GM12878 (cell line): ENCODE measurements at regions not wholly inside any gene's neighbourhood (a gene's known extent, or its start where the extent isn't known, plus 50 kb on each side); places are given as distances from the start of the nearest gene placed in this dataset.

ENCODE experiments used
- ATAC-seq: fragments of 200-7000 bp; cut with Tn5 transposase; 3 replicates; pipeline ENCODE4 v1.9.1; 2020; ENCODE audit warnings: mild to moderate bottlenecking, moderate library complexity
- BruUV-seq: library from RNA; stranded (reverse); fragments of 400-500 nt; replicated peaks from 2 replicates; lab custom pipeline; 2021; lab: Mats Ljungman, UMichigan
- CTCF ChIA-PET: fragments of 300-600 bp; sonication (Branson Sonifier 250); formaldehyde crosslinking; extraction: SDS; loops from one replicate; lab custom pipeline; 2021; ENCODE audit warnings: inconsistent platforms; lab: Yijun Ruan, JAX
- POLR2A ChIA-PET: fragments of 350-600 bp; formaldehyde crosslinking; extraction: SDS; loops from one replicate; lab custom pipeline; 2021; ENCODE audit warnings: inconsistent platforms; lab: Charles Lee
- RAD21 ChIA-PET: fragments of 300-600 bp; sonication (Branson Sonifier 250); formaldehyde crosslinking; loops from one replicate; lab custom pipeline; 2023; ENCODE audit warnings: antibody characterized with exemption; ENCODE audit not compliant: unreplicated experiment; lab: Charles Lee
- SMC1A ChIA-PET: fragments of 300-600 bp; sonication (Branson Sonifier 250); formaldehyde crosslinking; loops from one replicate; lab custom pipeline; 2023; ENCODE audit not compliant: unreplicated experiment, uncharacterized antibody; lab: Charles Lee
- DNase-seq: peaks from one replicate; pipeline ENCODE4 v3.0.0-alpha.2; 2011; ENCODE audit warnings: low read depth, low spot score
- FAIRE-seq: peaks from 3 replicates; lab custom pipeline; 2011; peaks lifted over from hg19 to GRCh38; lab: Jason Lieb, UNC
- H2AFZ ChIP-seq: 2 replicates; pipeline ENCODE4 v1.6.0; 2011; ENCODE audit warnings: low read depth, low read length, control low read depth; ENCODE audit not compliant: control insufficient read depth
- H3K27ac ChIP-seq: 2 replicates; pipeline ENCODE4 v1.5.1; 2011; ENCODE audit warnings: control low read depth; ENCODE audit not compliant: control insufficient read depth, insufficient read depth
- H3K27me3 ChIP-seq, 2 experiments: replicated peaks in 1 of 2; 2 replicates each; pipeline versions ENCODE4 v1.6.0 to v1.6.1; 2011; ENCODE audit warnings: low read length in 1 of 2; ENCODE audit not compliant: control insufficient read depth in 2 of 2, insufficient read depth in 2 of 2
- H3K36me3 ChIP-seq, 2 experiments: 2 replicates each; pipeline ENCODE4 v1.5.1; 2011; ENCODE audit warnings: low read length in 1 of 2; ENCODE audit not compliant: control insufficient read depth in 2 of 2, insufficient read depth in 2 of 2
- H3K4me1 ChIP-seq: 2 replicates; pipeline ENCODE4 v1.6.1; 2011; ENCODE audit warnings: mild to moderate bottlenecking, low read length, moderate library complexity, mixed read lengths; ENCODE audit not compliant: control insufficient read depth, insufficient read depth
- H3K4me2 ChIP-seq: 2 replicates; pipeline ENCODE4 v1.6.0; 2011; ENCODE audit warnings: control low read depth; ENCODE audit not compliant: control insufficient read depth, insufficient read depth
- H3K4me3 ChIP-seq: fragments of 200-600 bp; sonication (generic); 2 replicates; pipeline ENCODE4 v1.5.1; 2016
- H3K79me2 ChIP-seq: 2 replicates; pipeline ENCODE4 v1.6.0; 2011; ENCODE audit warnings: low read length; ENCODE audit not compliant: control insufficient read depth, insufficient read depth
- H3K9ac ChIP-seq: 2 replicates; pipeline ENCODE4 v1.8.0; 2011; ENCODE audit warnings: low read length, control low read depth, mixed read lengths; ENCODE audit not compliant: control insufficient read depth, insufficient read depth
- H3K9me3 ChIP-seq: replicated peaks from 3 replicates; pipeline ENCODE4 v1.5.1; 2011; ENCODE audit warnings: mild to moderate bottlenecking, low read length; ENCODE audit not compliant: control insufficient read depth, insufficient read depth
- H4K20me1 ChIP-seq: 2 replicates; pipeline ENCODE4 v1.6.0; 2011; ENCODE audit not compliant: control insufficient read depth, insufficient read depth
- CBX3 ChIP-seq: fragments of 200-600 bp; sonication (generic); IDR thresholded peaks from 2 replicates; pipeline ENCODE4 v1.6.1; 2016; ENCODE audit warnings: low read depth, borderline replicate concordance
- IKZF2 ChIP-seq, 2 experiments: fragments of 450-650 bp; IDR thresholded peaks; 2 replicates each; pipeline ENCODE4 v1.6.1; 2017; ENCODE audit warnings: mild to moderate bottlenecking in 2 of 2, moderate library complexity in 2 of 2
- JUNB ChIP-seq: IDR thresholded peaks from 2 replicates; pipeline ENCODE4 v1.6.1; 2016; ENCODE audit warnings: antibody characterized with exemption, mild to moderate bottlenecking
- NFIC ChIP-seq: IDR thresholded peaks from 2 replicates; pipeline ENCODE4 v1.6.1; 2012; ENCODE audit warnings: low read depth, mild to moderate bottlenecking, inconsistent platforms, low read length, moderate library complexity
- SREBF2 ChIP-seq: IDR thresholded peaks from 2 replicates; pipeline ENCODE4 v1.6.1; 2012; ENCODE audit warnings: mild to moderate bottlenecking, low read length
- WGBS: methylation state at CpG from one replicate; pipeline ENCODE4 v1.1.6; 2016; ENCODE audit warnings: low lambda C conversion rate; ENCODE audit not compliant: insufficient replicate concordance, insufficient coverage; ENCODE audit errors: missing lambda C conversion rate; 5-methylcytosine and 5-hydroxymethylcytosine counted together
- in situ Hi-C: fragments of 300-500 bp; cut with MboI; formaldehyde crosslinking; loops from 9 replicates; pipeline ENCODE4 v1.14.3; 2018; ENCODE audit warnings: mixed read lengths
- intact Hi-C: fragments of 100-400 bp; cut with micrococcal nuclease; formaldehyde crosslinking; loops from one replicate; pipeline ENCODE4 v1.14.2; 2022; ENCODE audit not compliant: unreplicated experiment
- TF ChIP-seq, protein P1 (sequence below): IDR thresholded peaks from 2 replicates; pipeline ENCODE4 v1.6.1; 2011; ENCODE audit warnings: low read depth, mild to moderate bottlenecking, low read length, moderate library complexity, borderline replicate concordance; ENCODE audit errors: extremely low read depth
- TF ChIP-seq, protein P2 (sequence below): fragments of 450-650 bp; IDR thresholded peaks from 2 replicates; pipeline ENCODE4 v1.6.1; 2017; ENCODE audit warnings: antibody characterized with exemption, mild to moderate bottlenecking, moderate library complexity
- TF ChIP-seq, protein P3 (sequence below): fragments of 450-650 bp; IDR thresholded peaks from 2 replicates; pipeline ENCODE4 v1.6.1; 2017; ENCODE audit warnings: mild to moderate bottlenecking, low read depth, inconsistent platforms; ENCODE audit not compliant: poor library complexity, severe bottlenecking

DNA sequence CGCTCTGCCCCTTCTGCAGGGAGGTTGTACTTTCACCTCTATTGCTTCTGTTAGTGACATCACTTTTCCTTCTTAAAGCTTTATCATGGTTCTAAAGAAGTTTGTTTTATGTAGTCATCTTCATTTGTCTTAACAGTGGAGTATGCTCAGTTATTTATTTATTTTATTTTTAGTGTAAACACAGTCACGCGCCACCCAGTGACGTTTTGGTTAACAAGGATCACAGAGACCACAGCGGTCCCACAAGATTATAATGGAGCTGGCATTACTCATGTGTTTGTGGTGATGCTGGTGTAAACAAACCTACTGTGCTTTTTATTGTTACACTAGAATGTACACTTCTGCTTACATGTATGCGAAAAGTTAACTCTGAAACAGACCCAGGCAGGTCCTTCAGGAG lies 89.9 kb downstream of the SOX11 start:
- TF ChIP-seq CBX3: no peak
- no peak for TF ChIP-seq SREBF2
- TF ChIP-seq, all 136 proteins: peak for 0
- ATAC-seq: no peak
- in situ Hi-C loops (no loop called here), intact Hi-C loops (no loop called here)
- DNase-seq: no peak
- no peaks in the 10 kb centered on the region for H3K4me1 ChIP-seq
- no TSS peak for BruUV-seq
- no peak overlapping the region for H3K9ac ChIP-seq
- FAIRE-seq: no peak
- RAD21 ChIA-PET: no interaction called here
- H3K4me2 ChIP-seq: no peak overlapping the region
- no peak overlapping the region for H3K27ac ChIP-seq
- no peaks in the 10 kb centered on the region for H3K79me2 ChIP-seq
- H2AFZ ChIP-seq: no peak overlapping the region
- WGBS: 48% methylated on average over 6 of the region's 6 CpGs
- POLR2A ChIA-PET: no interaction called here
- no peak overlapping the region for H3K4me3 ChIP-seq
- H3K36me3 ChIP-seq: no peaks in the 10 kb centered on the region
- H3K9me3 ChIP-seq: no peaks in the 10 kb centered on the region
- H4K20me1 ChIP-seq: no peaks in the 10 kb centered on the region
- no peaks in the 10 kb centered on the region for H3K27me3 ChIP-seq
- SMC1A ChIA-PET: no interaction called here
- CTCF ChIA-PET: no interaction called here

DNA sequence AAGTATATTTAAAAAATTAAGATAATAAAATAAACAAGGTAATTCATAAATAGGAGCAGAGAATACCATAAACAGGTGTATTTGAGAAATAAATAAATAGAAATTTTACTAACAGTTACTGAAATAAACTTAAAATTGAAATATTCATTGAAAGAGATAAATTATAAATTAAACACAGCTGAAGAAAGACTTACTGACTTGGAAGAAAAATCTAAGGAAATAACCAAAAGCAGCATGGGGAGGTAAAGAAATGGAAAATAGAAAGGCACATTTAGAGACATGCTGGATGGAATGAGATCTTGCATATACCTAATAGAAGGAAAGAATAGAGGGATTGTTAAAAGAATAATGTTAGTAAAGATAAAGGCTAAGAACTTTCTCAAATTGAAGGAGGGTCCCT lies 96.3 kb downstream of the SOX11 start:
- RAD21 ChIA-PET: no interaction called here
- SMC1A ChIA-PET: no interaction called here
- Histone ChIP-seq H3K36me3 (no peaks in the 10 kb centered on the region), H4K20me1 (no peaks in the 10 kb centered on the region), H3K27me3 (no peaks in the 10 kb centered on the region), H2AFZ (no peak overlapping the region), H3K79me2 (no peaks in the 10 kb centered on the region), H3K27ac (no peak overlapping the region), H3K4me3 (no peak overlapping the region), H3K9ac (no peak overlapping the region), H3K4me1 (no peaks in the 10 kb centered on the region), H3K4me2 (no peak overlapping the region), H3K9me3 (no peaks in the 10 kb centered on the region; the same call in 2 of the 3 replicates)
- DNase-seq: no peak
- FAIRE-seq: no peak
- intact Hi-C loops: no loop called here
- no peak for TF ChIP-seq IKZF2 (IDR thresholded peaks at IDR 0.05)
- TF ChIP-seq, protein P1, sequence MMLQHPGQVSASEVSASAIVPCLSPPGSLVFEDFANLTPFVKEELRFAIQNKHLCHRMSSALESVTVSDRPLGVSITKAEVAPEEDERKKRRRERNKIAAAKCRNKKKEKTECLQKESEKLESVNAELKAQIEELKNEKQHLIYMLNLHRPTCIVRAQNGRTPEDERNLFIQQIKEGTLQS: no peak
- no peak for TF ChIP-seq JUNB
- TF ChIP-seq, protein P2, sequence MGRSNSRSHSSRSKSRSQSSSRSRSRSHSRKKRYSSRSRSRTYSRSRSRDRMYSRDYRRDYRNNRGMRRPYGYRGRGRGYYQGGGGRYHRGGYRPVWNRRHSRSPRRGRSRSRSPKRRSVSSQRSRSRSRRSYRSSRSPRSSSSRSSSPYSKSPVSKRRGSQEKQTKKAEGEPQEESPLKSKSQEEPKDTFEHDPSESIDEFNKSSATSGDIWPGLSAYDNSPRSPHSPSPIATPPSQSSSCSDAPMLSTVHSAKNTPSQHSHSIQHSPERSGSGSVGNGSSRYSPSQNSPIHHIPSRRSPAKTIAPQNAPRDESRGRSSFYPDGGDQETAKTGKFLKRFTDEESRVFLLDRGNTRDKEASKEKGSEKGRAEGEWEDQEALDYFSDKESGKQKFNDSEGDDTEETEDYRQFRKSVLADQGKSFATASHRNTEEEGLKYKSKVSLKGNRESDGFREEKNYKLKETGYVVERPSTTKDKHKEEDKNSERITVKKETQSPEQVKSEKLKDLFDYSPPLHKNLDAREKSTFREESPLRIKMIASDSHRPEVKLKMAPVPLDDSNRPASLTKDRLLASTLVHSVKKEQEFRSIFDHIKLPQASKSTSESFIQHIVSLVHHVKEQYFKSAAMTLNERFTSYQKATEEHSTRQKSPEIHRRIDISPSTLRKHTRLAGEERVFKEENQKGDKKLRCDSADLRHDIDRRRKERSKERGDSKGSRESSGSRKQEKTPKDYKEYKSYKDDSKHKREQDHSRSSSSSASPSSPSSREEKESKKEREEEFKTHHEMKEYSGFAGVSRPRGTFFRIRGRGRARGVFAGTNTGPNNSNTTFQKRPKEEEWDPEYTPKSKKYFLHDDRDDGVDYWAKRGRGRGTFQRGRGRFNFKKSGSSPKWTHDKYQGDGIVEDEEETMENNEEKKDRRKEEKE: no peak
- TF ChIP-seq NFIC: no peak
- TF ChIP-seq, protein P3, sequence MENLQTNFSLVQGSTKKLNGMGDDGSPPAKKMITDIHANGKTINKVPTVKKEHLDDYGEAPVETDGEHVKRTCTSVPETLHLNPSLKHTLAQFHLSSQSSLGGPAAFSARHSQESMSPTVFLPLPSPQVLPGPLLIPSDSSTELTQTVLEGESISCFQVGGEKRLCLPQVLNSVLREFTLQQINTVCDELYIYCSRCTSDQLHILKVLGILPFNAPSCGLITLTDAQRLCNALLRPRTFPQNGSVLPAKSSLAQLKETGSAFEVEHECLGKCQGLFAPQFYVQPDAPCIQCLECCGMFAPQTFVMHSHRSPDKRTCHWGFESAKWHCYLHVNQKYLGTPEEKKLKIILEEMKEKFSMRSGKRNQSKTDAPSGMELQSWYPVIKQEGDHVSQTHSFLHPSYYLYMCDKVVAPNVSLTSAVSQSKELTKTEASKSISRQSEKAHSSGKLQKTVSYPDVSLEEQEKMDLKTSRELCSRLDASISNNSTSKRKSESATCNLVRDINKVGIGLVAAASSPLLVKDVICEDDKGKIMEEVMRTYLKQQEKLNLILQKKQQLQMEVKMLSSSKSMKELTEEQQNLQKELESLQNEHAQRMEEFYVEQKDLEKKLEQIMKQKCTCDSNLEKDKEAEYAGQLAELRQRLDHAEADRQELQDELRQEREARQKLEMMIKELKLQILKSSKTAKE: no peak
- POLR2A ChIA-PET: no interaction called here
- in situ Hi-C loops: no loop called here
- ATAC-seq: no peak
- CTCF ChIA-PET: no interaction called here
- BruUV-seq: no TSS peak
